ENCODE measurements at regions not wholly inside any gene's neighbourhood (a gene's known extent, or its start where the extent isn't known, plus 50 kb on each side); places are given as distances from the start of the nearest gene placed in this dataset.

GRCh38 chr6:145132709-145133108 lies 602.6 kb downstream of the EPM2A start:
- TF ChIP-seq NFRKB (IDR thresholded peaks at IDR 0.05) (no peak), HDGF (IDR thresholded peaks at IDR 0.05; ENCODE audit: borderline replicate concordance) (no peak), BHLHE40 (IDR thresholded peaks at IDR 0.05; ENCODE audit: borderline replicate concordance) (no peak), TARDBP (IDR thresholded peaks at IDR 0.05) (no peak), ELF4 (IDR thresholded peaks at IDR 0.05) (no peak), ARNT (IDR thresholded peaks at IDR 0.05) (no peak), CTBP1 (IDR thresholded peaks at IDR 0.05; ENCODE audit: borderline replicate concordance) (no peak), SP1 (IDR thresholded peaks at IDR 0.05) (no peak)
